Osteoblast (primary cell): ENCODE measurements at regions not wholly inside any gene's neighbourhood (a gene's known extent, or its start where the extent isn't known, plus 50 kb on each side); places are given as distances from the start of the nearest gene placed in this dataset.

Source experiments
- DNase-seq: peaks from one replicate; pipeline ENCODE4 v3.0.0; 2011; ENCODE audit warnings: low spot score, mixed read lengths; ENCODE audit not compliant: insufficient read length; ENCODE audit errors: missing footprints
- H2AFZ ChIP-seq: 2 replicates; pipeline ENCODE4 v1.6.0; 2011; ENCODE audit warnings: mild to moderate bottlenecking, low read length
- H3K27ac ChIP-seq: 2 replicates; pipeline ENCODE4 v1.5.1; 2011; ENCODE audit warnings: mild to moderate bottlenecking, low read depth, low read length, moderate library complexity
- H3K27me3 ChIP-seq: 2 replicates; pipeline ENCODE4 v1.6.0; 2012; ENCODE audit warnings: mild to moderate bottlenecking, control low read depth, inconsistent platforms, low read length, moderate library complexity; ENCODE audit not compliant: insufficient read depth
- H3K36me3 ChIP-seq: 2 replicates; pipeline ENCODE4 v1.5.1; 2011; ENCODE audit warnings: mild to moderate bottlenecking, low read length, control low read depth, moderate library complexity; ENCODE audit not compliant: insufficient read depth
- H3K4me1 ChIP-seq: 2 replicates; pipeline ENCODE4 v1.5.1; 2011; ENCODE audit warnings: mild to moderate bottlenecking, low read length, control low read depth, moderate library complexity; ENCODE audit not compliant: insufficient read depth
- H3K4me2 ChIP-seq: 2 replicates; pipeline ENCODE4 v1.6.0; 2011; ENCODE audit warnings: mild to moderate bottlenecking, low read length; ENCODE audit not compliant: insufficient read depth
- H3K4me3 ChIP-seq: fragments of 200-600 bp; sonication (generic); 3 replicates; pipeline ENCODE4 v1.5.1; 2012; ENCODE audit warnings: mild to moderate bottlenecking, low read length, inconsistent platforms; ENCODE audit not compliant: insufficient read depth
- H3K79me2 ChIP-seq: 2 replicates; pipeline ENCODE4 v1.6.0; 2012; ENCODE audit warnings: mild to moderate bottlenecking, low read length, control low read depth, inconsistent platforms; ENCODE audit not compliant: insufficient read depth
- H3K9me3 ChIP-seq: 2 replicates; pipeline ENCODE4 v1.5.1; 2011; ENCODE audit warnings: low read depth, low read length, control low read depth
- H4K20me1 ChIP-seq: 2 replicates; pipeline ENCODE4 v1.6.0; 2012; ENCODE audit warnings: mild to moderate bottlenecking, low read length, control low read depth; ENCODE audit not compliant: insufficient read depth
- CTCF ChIP-seq: IDR thresholded peaks from 2 replicates; pipeline ENCODE4 v1.5.1; 2011; ENCODE audit warnings: mild to moderate bottlenecking, low read depth, low read length, moderate library complexity; ENCODE audit errors: extremely low read depth

GRCh38 chr11:122339436-122340060 is 223.5 kb upstream of the BLID start:
- no peak for TF ChIP-seq CTCF
- peaks cover 5% of the 10 kb centered on the region for H3K4me1 ChIP-seq
- no peak for DNase-seq

GRCh38 chr11:122337704-122338103 is 221.7 kb upstream of the BLID start:
- H4K20me1 ChIP-seq, result no peaks in the 10 kb centered on the region
- no peak overlapping the region for H3K27ac ChIP-seq
- DNase-seq, result no peak
- H3K36me3 ChIP-seq, result no peaks in the 10 kb centered on the region
- H3K9me3 ChIP-seq, result no peaks in the 10 kb centered on the region
- peaks cover 33% of the 10 kb centered on the region for H3K27me3 ChIP-seq
- TF ChIP-seq CTCF, result no peak
- H3K4me3 ChIP-seq, result no peak overlapping the region
- H3K4me2 ChIP-seq, result no peak overlapping the region
- H2AFZ ChIP-seq, result no peak overlapping the region
- no peaks in the 10 kb centered on the region for H3K79me2 ChIP-seq
- H3K4me1 ChIP-seq, result no peaks in the 10 kb centered on the region

More at GRCh38 chr11:122339436-122340060, 223.5 kb upstream of the BLID start:
- no peaks in the 10 kb centered on the region for H3K36me3 ChIP-seq
- no peak overlapping the region for H2AFZ ChIP-seq
- H3K9me3 ChIP-seq, result no peaks in the 10 kb centered on the region
- H3K79me2 ChIP-seq, result no peaks in the 10 kb centered on the region
- peaks cover 21% of the 10 kb centered on the region for H3K27me3 ChIP-seq
- no peak overlapping the region for H3K4me2 ChIP-seq
- no peak overlapping the region for H3K4me3 ChIP-seq
- H4K20me1 ChIP-seq, result no peaks in the 10 kb centered on the region
- H3K27ac ChIP-seq, result no peak overlapping the region

GRCh38 chr11:122337241-122337640 is 221.2 kb upstream of the BLID start:
- H3K36me3 ChIP-seq, result no peaks in the 10 kb centered on the region
- no peak overlapping the region for H2AFZ ChIP-seq
- TF ChIP-seq CTCF, result no peak
- H3K4me2 ChIP-seq, result no peak overlapping the region
- H3K27ac ChIP-seq, result no peak overlapping the region
- DNase-seq, result no peak
- peaks cover 38% of the 10 kb centered on the region for H3K27me3 ChIP-seq
- no peaks in the 10 kb centered on the region for H3K4me1 ChIP-seq
- no peak overlapping the region for H3K4me3 ChIP-seq
- H3K79me2 ChIP-seq, result no peaks in the 10 kb centered on the region
- no peaks in the 10 kb centered on the region for H4K20me1 ChIP-seq
- no peaks in the 10 kb centered on the region for H3K9me3 ChIP-seq

- no peaks in the 10 kb centered on the region for H3K4me1 ChIP-seq
These were observed 220.7 kb upstream of the BLID start for GRCh38 chr11:122336706-122337105.

More at GRCh38 chr11:122336706-122337105, 220.7 kb upstream of the BLID start:
- H3K27ac ChIP-seq, result no peak overlapping the region
- no peaks in the 10 kb centered on the region for H3K9me3 ChIP-seq
- H3K4me2 ChIP-seq, result no peak overlapping the region
- no peak overlapping the region for H2AFZ ChIP-seq
- no peak for TF ChIP-seq CTCF
- peaks cover 39% of the 10 kb centered on the region for H3K27me3 ChIP-seq
- no peaks in the 10 kb centered on the region for H3K79me2 ChIP-seq
- no peak for DNase-seq
- no peaks in the 10 kb centered on the region for H3K36me3 ChIP-seq
- no peak overlapping the region for H3K4me3 ChIP-seq
- no peaks in the 10 kb centered on the region for H4K20me1 ChIP-seq
